ENCODE measurements at regions not wholly inside any gene's neighbourhood (a gene's known extent, or its start where the extent isn't known, plus 50 kb on each side); places are given as distances from the start of the nearest gene placed in this dataset.

DNA sequence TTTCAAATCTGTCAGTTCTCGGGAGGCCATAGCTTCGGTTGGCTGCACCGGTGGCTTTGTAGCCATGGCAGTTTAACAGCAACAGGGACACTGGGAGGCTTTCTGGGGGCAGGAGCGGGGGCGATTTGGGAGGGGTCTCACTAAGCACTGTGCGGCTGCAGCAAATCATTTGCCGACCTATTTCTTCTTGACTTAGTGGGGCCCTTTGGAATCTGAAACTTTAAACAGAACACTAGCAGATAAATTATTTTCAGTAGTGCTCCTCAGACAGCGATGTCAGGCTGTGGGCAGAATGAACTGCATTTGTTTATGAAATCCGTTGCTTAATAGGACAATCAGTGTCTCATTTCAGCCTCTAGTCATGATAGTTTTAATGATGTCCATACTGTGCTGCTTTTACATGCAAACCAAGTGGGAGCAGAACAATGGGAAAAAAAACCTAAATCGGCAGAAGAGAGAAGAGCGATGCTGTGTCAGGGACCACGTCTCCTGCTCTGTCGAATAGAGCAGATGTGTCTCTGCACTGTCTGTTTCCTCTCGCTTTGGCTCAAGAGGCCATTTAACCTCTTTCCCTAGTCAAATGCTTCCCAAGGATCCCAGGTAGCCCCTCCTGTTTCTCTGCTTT is 211.9 kb downstream of the OLFM4 start:
- H3K4me3 ChIP-seq, result no peak overlapping the region
- H3K36me3 ChIP-seq, result no peaks in the 10 kb centered on the region
- H3K4me1 ChIP-seq, result no peaks in the 10 kb centered on the region
- 45 to 50% methylated on average over 14 of the region's 14 CpGs for WGBS, 2 donors
- H3K27me3 ChIP-seq, result no peaks in the 10 kb centered on the region
- no peak overlapping the region for H3K27ac ChIP-seq
- TF ChIP-seq, protein P1, sequence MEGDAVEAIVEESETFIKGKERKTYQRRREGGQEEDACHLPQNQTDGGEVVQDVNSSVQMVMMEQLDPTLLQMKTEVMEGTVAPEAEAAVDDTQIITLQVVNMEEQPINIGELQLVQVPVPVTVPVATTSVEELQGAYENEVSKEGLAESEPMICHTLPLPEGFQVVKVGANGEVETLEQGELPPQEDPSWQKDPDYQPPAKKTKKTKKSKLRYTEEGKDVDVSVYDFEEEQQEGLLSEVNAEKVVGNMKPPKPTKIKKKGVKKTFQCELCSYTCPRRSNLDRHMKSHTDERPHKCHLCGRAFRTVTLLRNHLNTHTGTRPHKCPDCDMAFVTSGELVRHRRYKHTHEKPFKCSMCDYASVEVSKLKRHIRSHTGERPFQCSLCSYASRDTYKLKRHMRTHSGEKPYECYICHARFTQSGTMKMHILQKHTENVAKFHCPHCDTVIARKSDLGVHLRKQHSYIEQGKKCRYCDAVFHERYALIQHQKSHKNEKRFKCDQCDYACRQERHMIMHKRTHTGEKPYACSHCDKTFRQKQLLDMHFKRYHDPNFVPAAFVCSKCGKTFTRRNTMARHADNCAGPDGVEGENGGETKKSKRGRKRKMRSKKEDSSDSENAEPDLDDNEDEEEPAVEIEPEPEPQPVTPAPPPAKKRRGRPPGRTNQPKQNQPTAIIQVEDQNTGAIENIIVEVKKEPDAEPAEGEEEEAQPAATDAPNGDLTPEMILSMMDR (IDR thresholded peaks at IDR 0.05), result no peak
- TF ChIP-seq POLR2A (IDR thresholded peaks at IDR 0.05) (no peak), EP300 (IDR thresholded peaks at IDR 0.05) (no peak)
- DNase-seq (ENCODE audit: low spot score in 2 of 2), result no peak
- H3K9me3 ChIP-seq, result no peaks in the 10 kb centered on the region

DNA sequence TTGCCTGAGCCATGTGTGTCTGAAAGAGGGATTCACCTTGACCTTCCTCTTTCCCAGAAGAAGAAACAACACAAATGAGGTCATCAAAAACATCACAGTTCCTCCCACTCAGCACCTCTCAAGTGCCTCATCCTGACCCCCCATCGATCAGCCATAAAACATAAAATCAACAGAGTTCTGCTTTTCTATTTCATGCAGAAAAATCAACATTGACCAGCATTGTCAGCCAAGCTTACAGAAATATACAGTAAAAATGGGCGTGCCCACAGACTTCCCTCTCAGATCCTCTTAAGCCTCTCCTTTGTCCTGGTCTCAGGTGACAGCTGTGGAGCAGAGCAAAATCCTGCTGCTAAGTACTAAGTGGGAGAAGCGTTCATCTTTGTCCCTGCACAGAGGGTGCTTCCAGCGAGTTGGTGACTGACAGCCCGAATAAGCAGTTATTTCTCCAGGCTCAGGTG is 213.3 kb downstream of the OLFM4 start:
- Histone ChIP-seq H3K4me3 (no peak overlapping the region), H3K27me3 (no peaks in the 10 kb centered on the region), H3K9me3 (no peaks in the 10 kb centered on the region), H3K36me3 (no peaks in the 10 kb centered on the region), H3K27ac (no peak overlapping the region), H3K4me1 (no peaks in the 10 kb centered on the region)
- 63 to 66% methylated on average over 5 of the region's 5 CpGs for WGBS, 2 donors
- TF ChIP-seq POLR2A (IDR thresholded peaks at IDR 0.05), result no peak
- no peak for DNase-seq (ENCODE audit: low spot score in 2 of 2)

DNA sequence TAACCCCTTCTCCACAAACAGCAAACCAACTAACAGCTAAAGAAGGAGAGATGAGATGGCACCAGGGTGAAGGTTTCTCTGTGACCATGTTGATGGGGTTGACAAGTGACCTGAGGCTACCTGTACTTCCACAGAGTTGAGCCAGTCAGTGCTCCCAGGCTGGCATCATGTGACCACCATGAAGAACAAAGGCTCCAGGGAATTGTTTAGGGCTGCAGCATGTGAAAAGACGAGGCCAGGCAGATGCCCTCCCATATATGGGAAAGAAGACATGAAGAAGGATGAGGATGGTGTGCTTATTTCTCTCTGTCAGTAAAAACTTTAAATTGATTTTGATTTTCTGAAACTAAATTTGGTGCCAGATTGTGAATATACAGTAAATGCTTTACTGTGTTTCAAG is 220.6 kb downstream of the OLFM4 start:
- Histone ChIP-seq H3K27ac (no peak overlapping the region), H3K4me3 (no peak overlapping the region), H3K4me1 (no peaks in the 10 kb centered on the region), H3K9me3 (no peaks in the 10 kb centered on the region), H3K27me3 (no peaks in the 10 kb centered on the region), H3K36me3 (no peaks in the 10 kb centered on the region)
- no peak for DNase-seq (ENCODE audit: low spot score in 2 of 2)
- 28 to 45% methylated on average over 1 of the region's 1 CpG for WGBS, 2 donors
- TF ChIP-seq, protein P1 (IDR thresholded peaks at IDR 0.05), result no peak
- TF ChIP-seq POLR2A (IDR thresholded peaks at IDR 0.05) (no peak), EP300 (IDR thresholded peaks at IDR 0.05) (no peak)

DNA sequence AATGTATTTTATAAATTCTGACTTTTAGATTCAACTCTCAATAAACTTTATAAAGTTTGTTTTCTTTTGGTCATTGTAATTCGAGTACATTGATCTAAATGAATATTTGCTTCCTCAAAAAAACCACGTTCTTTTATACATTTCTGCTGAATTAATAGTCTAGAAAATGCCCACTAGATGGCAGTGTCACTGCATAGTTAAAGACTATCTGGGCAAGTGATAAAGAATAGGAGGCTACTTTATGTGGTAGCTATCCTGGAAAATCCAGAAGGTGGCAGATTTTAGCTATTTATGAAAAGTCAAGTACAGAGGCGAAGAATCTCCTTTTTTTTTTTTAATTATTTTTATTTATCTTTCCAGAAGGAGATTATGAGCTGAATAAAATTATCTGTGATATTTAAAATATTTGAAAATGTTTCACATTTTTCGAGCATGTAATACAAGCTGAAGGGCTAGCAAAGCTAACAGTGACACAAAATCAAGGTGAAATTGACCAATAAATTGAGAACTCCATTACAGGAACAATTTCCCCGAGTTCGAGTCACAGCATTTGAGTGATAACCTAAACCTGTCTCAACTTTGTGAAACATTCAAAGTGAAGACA is 221.8 kb downstream of the OLFM4 start:
- TF ChIP-seq EP300 (IDR thresholded peaks at IDR 0.05) (no peak), POLR2A (IDR thresholded peaks at IDR 0.05) (no peak)
- TF ChIP-seq, protein P1 (IDR thresholded peaks at IDR 0.05), result peak; percentile 62 to 74 (median 71)
- 24 to 25% methylated on average over 6 of the region's 6 CpGs for WGBS, 2 donors
- Histone ChIP-seq H3K27me3 (no peaks in the 10 kb centered on the region), H3K27ac (no peak overlapping the region), H3K36me3 (no peaks in the 10 kb centered on the region), H3K9me3 (no peaks in the 10 kb centered on the region), H3K4me3 (no peak overlapping the region), H3K4me1 (no peaks in the 10 kb centered on the region)
- peak in 1 of 2 donors; percentile 68 for DNase-seq (ENCODE audit: low spot score in 2 of 2)

DNA sequence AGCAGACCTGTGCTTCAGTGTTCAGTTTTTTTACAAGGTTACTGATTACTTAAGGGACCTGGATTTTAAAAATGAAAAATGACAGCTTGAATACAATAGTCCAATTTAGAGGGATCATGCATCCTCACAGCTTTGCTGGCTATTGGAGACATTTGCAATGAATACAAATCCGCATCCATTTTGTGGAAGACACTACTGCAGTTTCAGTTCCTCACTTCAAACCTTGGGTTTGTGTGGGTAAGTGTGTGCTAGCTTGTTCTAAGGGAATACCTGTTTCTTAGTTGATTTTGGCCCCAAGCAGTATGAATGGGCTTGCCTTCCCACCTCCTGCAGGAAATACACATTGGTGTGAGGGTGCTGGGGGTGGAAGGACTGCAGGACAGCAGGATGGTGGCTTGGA is 222.4 kb downstream of the OLFM4 start:
- Histone ChIP-seq H3K27me3 (no peaks in the 10 kb centered on the region), H3K27ac (no peak overlapping the region), H3K4me1 (no peaks in the 10 kb centered on the region), H3K4me3 (no peak overlapping the region), H3K36me3 (no peaks in the 10 kb centered on the region), H3K9me3 (no peaks in the 10 kb centered on the region)
- 79 to 80% methylated on average over 1 of the region's 1 CpG for WGBS, 2 donors
- DNase-seq (ENCODE audit: low spot score in 2 of 2), result no peak
- TF ChIP-seq EP300 (IDR thresholded peaks at IDR 0.05) (no peak), POLR2A (IDR thresholded peaks at IDR 0.05) (no peak)
- TF ChIP-seq, protein P1 (IDR thresholded peaks at IDR 0.05), result no peak

All from tibial nerve (tissue), 4 donors.